Hepatocyte (in vitro differentiated cells): ENCODE measurements at regions not wholly inside any gene's neighbourhood (a gene's known extent, or its start where the extent isn't known, plus 50 kb on each side); places are given as distances from the start of the nearest gene placed in this dataset.

Source experiments
- DNase-seq: peaks from one replicate; pipeline ENCODE4 v3.0.0-alpha.2; 2016; ENCODE audit warnings: low spot score
- H2AFZ ChIP-seq: fragments of 200-600 bp; sonication (generic); 2 replicates; pipeline ENCODE4 v1.6.0; 2016; ENCODE audit warnings: antibody characterized with exemption, mild to moderate bottlenecking
- H3K27ac ChIP-seq: fragments of 200-600 bp; sonication (generic); 2 replicates; pipeline ENCODE4 v1.5.1; 2016; ENCODE audit warnings: mild to moderate bottlenecking
- H3K27me3 ChIP-seq: fragments of 200-600 bp; sonication (generic); 2 replicates; pipeline ENCODE4 v1.6.1; 2016
- H3K36me3 ChIP-seq: fragments of 200-600 bp; sonication (generic); replicated peaks from 2 replicates; pipeline ENCODE4 v1.5.1; 2016; ENCODE audit warnings: low read depth; ENCODE audit not compliant: insufficient read depth
- H3K4me1 ChIP-seq: fragments of 200-600 bp; sonication (generic); 2 replicates; pipeline ENCODE4 v1.5.1; 2016; ENCODE audit warnings: mild to moderate bottlenecking, moderate library complexity; ENCODE audit not compliant: insufficient read depth
- H3K4me2 ChIP-seq: fragments of 200-600 bp; sonication (generic); 2 replicates; pipeline ENCODE4 v1.6.0; 2016
- H3K4me3 ChIP-seq: fragments of 200-600 bp; sonication (generic); 2 replicates; pipeline ENCODE4 v1.5.1; 2016; ENCODE audit warnings: mild to moderate bottlenecking
- H3K79me2 ChIP-seq: fragments of 200-600 bp; sonication (generic); 2 replicates; pipeline ENCODE4 v1.6.0; 2017; ENCODE audit warnings: mild to moderate bottlenecking
- H3K9me2 ChIP-seq: fragments of 200-600 bp; sonication (generic); replicated peaks from 2 replicates; pipeline ENCODE4 v1.6.0; 2017; ENCODE audit warnings: mild to moderate bottlenecking; ENCODE audit not compliant: insufficient read depth
- H3K9me3 ChIP-seq: fragments of 200-600 bp; sonication (generic); 2 replicates; pipeline ENCODE4 v1.5.1; 2016; ENCODE audit warnings: low read depth, mild to moderate bottlenecking
- H4K20me1 ChIP-seq: fragments of 200-600 bp; sonication (generic); 2 replicates; pipeline ENCODE4 v1.6.0; 2016; ENCODE audit warnings: mild to moderate bottlenecking; ENCODE audit not compliant: insufficient read depth, poor library complexity, severe bottlenecking
- EZH2 ChIP-seq: fragments of 200-600 bp; sonication (generic); IDR thresholded peaks from 2 replicates; pipeline ENCODE4 v1.6.1; 2016; ENCODE audit warnings: antibody characterized with exemption, mild to moderate bottlenecking, borderline replicate concordance
- EZH2phosphoT487 ChIP-seq: fragments of 200-600 bp; sonication (generic); IDR thresholded peaks from one replicate; pipeline ENCODE4 v1.6.1; 2018; ENCODE audit warnings: antibody characterized with exemption, mild to moderate bottlenecking, low read depth, moderate library complexity; ENCODE audit not compliant: unreplicated experiment, severe bottlenecking
- WGBS: methylation state at CpG from one replicate; pipeline ENCODE4 v1.1.6; 2016; ENCODE audit warnings: low lambda C conversion rate; ENCODE audit errors: missing lambda C conversion rate; 5-methylcytosine and 5-hydroxymethylcytosine counted together
- TF ChIP-seq, protein P1 (sequence below): fragments of 200-600 bp; sonication (generic); IDR thresholded peaks from 2 replicates; pipeline ENCODE4 v1.5.1; 2016; ENCODE audit warnings: antibody characterized with exemption, mild to moderate bottlenecking; ENCODE audit not compliant: poor library complexity

- Histone ChIP-seq H3K4me3 (no peak overlapping the region), H3K36me3 (no peaks in the 10 kb centered on the region), H3K9me3 (no peaks in the 10 kb centered on the region), H4K20me1 (no peaks in the 10 kb centered on the region), H3K9me2 (no peaks in the 10 kb centered on the region), H3K79me2 (no peaks in the 10 kb centered on the region), H3K4me1 (peaks cover 8% of the 10 kb centered on the region), H3K4me2 (no peak overlapping the region), H2AFZ (no peak overlapping the region), H3K27ac (no peak overlapping the region), H3K27me3 (no peaks in the 10 kb centered on the region)
- no peak for TF ChIP-seq EZH2
- TF ChIP-seq, protein P1, sequence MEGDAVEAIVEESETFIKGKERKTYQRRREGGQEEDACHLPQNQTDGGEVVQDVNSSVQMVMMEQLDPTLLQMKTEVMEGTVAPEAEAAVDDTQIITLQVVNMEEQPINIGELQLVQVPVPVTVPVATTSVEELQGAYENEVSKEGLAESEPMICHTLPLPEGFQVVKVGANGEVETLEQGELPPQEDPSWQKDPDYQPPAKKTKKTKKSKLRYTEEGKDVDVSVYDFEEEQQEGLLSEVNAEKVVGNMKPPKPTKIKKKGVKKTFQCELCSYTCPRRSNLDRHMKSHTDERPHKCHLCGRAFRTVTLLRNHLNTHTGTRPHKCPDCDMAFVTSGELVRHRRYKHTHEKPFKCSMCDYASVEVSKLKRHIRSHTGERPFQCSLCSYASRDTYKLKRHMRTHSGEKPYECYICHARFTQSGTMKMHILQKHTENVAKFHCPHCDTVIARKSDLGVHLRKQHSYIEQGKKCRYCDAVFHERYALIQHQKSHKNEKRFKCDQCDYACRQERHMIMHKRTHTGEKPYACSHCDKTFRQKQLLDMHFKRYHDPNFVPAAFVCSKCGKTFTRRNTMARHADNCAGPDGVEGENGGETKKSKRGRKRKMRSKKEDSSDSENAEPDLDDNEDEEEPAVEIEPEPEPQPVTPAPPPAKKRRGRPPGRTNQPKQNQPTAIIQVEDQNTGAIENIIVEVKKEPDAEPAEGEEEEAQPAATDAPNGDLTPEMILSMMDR: no peak
- no peak for TF ChIP-seq EZH2phosphoT487
- WGBS: 93% methylated on average over 4 of the region's 4 CpGs
- no peak for DNase-seq
Measured at GRCh38 chr14:89017417-89017816, 193.0 kb downstream of the TTC8 start.

- H3K4me1 ChIP-seq: no peaks in the 10 kb centered on the region
- WGBS: 89% methylated on average over 4 of the region's 4 CpGs
- no peaks in the 10 kb centered on the region for H4K20me1 ChIP-seq
- no peaks in the 10 kb centered on the region for H3K79me2 ChIP-seq
- H3K9me2 ChIP-seq: no peaks in the 10 kb centered on the region
- H3K36me3 ChIP-seq: no peaks in the 10 kb centered on the region
- no peak overlapping the region for H2AFZ ChIP-seq
- no peak for DNase-seq
- H3K4me3 ChIP-seq: no peak overlapping the region
- TF ChIP-seq EZH2phosphoT487 (no peak), EZH2 (no peak)
- TF ChIP-seq, protein P1: no peak
- no peak overlapping the region for H3K4me2 ChIP-seq
- H3K9me3 ChIP-seq: no peaks in the 10 kb centered on the region
- H3K27ac ChIP-seq: no peak overlapping the region
- no peaks in the 10 kb centered on the region for H3K27me3 ChIP-seq
Measured at GRCh38 chr14:89022274-89022673, 197.8 kb downstream of the TTC8 start.

DNA sequence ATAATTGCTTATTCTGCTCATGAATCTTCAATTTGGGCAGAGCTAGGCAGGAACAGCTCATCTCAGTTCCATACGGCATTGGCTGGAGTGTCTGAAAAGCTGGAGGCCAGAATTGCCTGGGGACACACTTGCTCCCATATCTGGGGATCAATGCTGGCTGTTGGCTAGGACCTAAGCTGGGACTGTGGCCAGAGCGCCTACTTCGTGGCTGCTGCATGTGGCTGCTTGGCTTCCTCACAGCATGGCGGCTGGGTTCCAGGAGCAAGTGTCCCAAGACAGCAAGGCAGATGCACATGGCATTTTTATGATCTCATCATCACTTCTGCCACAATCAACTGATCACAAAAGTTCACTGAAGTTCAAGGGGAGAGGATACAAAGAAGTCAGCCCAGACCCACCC lies 200.2 kb downstream of the TTC8 start:
- no peak overlapping the region for H2AFZ ChIP-seq
- H3K4me2 ChIP-seq: no peak overlapping the region
- H3K36me3 ChIP-seq: no peaks in the 10 kb centered on the region
- no peak overlapping the region for H3K27ac ChIP-seq
- H4K20me1 ChIP-seq: no peaks in the 10 kb centered on the region
- H3K4me3 ChIP-seq: no peak overlapping the region
- DNase-seq: no peak
- WGBS: 92% methylated on average over 4 of the region's 4 CpGs
- H3K9me3 ChIP-seq: no peaks in the 10 kb centered on the region
- peaks cover 14% of the 10 kb centered on the region for H3K27me3 ChIP-seq
- no peaks in the 10 kb centered on the region for H3K9me2 ChIP-seq
- TF ChIP-seq EZH2: no peak
- TF ChIP-seq, protein P1: no peak
- TF ChIP-seq EZH2phosphoT487: no peak
- H3K4me1 ChIP-seq: no peaks in the 10 kb centered on the region
- no peaks in the 10 kb centered on the region for H3K79me2 ChIP-seq
